K562 (cell line): ENCODE measurements at regions not wholly inside any gene's neighbourhood (a gene's known extent, or its start where the extent isn't known, plus 50 kb on each side); places are given as distances from the start of the nearest gene placed in this dataset.

Experiments used
- ATAC-seq: fragments of 200-7000 bp; cut with Tn5 transposase; 3 replicates; pipeline ENCODE4 v1.9.1; 2020; ENCODE audit warnings: moderate library complexity
- BruUV-seq: library from RNA; stranded (reverse); fragments of 400-500 nt; replicated peaks from 2 replicates; lab custom pipeline; 2021; lab: Mats Ljungman, UMichigan
- CTCF ChIA-PET: fragments of 300-600 bp; formaldehyde crosslinking; extraction: SDS; loops from one replicate; lab custom pipeline; 2021; ENCODE audit warnings: low intra/inter-chr PET ratio; lab: Yijun Ruan, JAX
- POLR2A ChIA-PET: fragments of 300-600, 350-650 bp; sonication (Branson Sonifier 250); formaldehyde crosslinking; extraction: SDS; loops from one replicate; lab custom pipeline; 2021; ENCODE audit warnings: antibody characterized with exemption, inconsistent platforms; lab: Yijun Ruan, JAX
- DNase-seq, 4 experiments: peaks; one replicate each; pipeline versions ENCODE4 v3.0.0 to v3.0.0-alpha.2; 2011 to 2018; ENCODE audit warnings: low spot score in 3 of 4, mixed read lengths in 3 of 4; ENCODE audit errors: extremely low read depth in 1 of 4
- FAIRE-seq: peaks from 2 replicates; lab custom pipeline; 2011; peaks lifted over from hg19 to GRCh38; lab: Jason Lieb, UNC
- H2AFZ ChIP-seq: 2 replicates; pipeline ENCODE4 v1.6.0; 2011; ENCODE audit warnings: low read depth, low read length, control low read depth, inconsistent platforms
- H3K27ac ChIP-seq: fragments of 200-600 bp; 3 replicates; pipeline ENCODE4 v1.8.0; 2011; ENCODE audit warnings: low read depth, mild to moderate bottlenecking, control low read depth, inconsistent platforms, low read length, moderate library complexity, mixed read lengths; ENCODE audit errors: extremely low read depth
- H3K27me3 ChIP-seq, 2 experiments: fragments of 300-600 bp in 1 of 2; 2 replicates in 1 of 2; 3 replicates in 1 of 2; pipeline versions ENCODE4 v1.6.0 to v1.8.0; 2011; ENCODE audit warnings: inconsistent platforms in 2 of 2, low read length in 2 of 2, mild to moderate bottlenecking in 1 of 2, mixed read lengths in 1 of 2, moderate library complexity in 1 of 2; ENCODE audit not compliant: control insufficient read depth in 2 of 2, insufficient read depth in 2 of 2
- H3K36me3 ChIP-seq: fragments of 300-600 bp; 3 replicates; pipeline ENCODE4 v1.8.0; 2011; ENCODE audit warnings: mild to moderate bottlenecking, low read length, inconsistent platforms; ENCODE audit not compliant: control insufficient read depth, insufficient read depth
- H3K4me1 ChIP-seq, 2 experiments: fragments of 200-600 bp in 1 of 2; replicated peaks in 1 of 2; 2 replicates in 1 of 2; 3 replicates in 1 of 2; pipeline versions ENCODE4 v1.5.1 to v1.8.0; 2011; ENCODE audit warnings: inconsistent platforms in 2 of 2, low read length in 2 of 2, mild to moderate bottlenecking in 1 of 2, mixed read lengths in 1 of 2, moderate library complexity in 1 of 2; ENCODE audit not compliant: control insufficient read depth in 2 of 2, insufficient read depth in 2 of 2
- H3K4me2 ChIP-seq: 2 replicates; pipeline ENCODE4 v1.6.1; 2011; ENCODE audit warnings: low read length, control low read depth, inconsistent platforms, mixed read lengths; ENCODE audit not compliant: insufficient read depth
- H3K4me3 ChIP-seq: fragments of 200-600 bp; sonication (generic), shearing (Covaris generic); 2 replicates; pipeline ENCODE4 v1.5.1; 2016; ENCODE audit warnings: control low read depth, inconsistent platforms
- H3K79me2 ChIP-seq: fragments of 200-600 bp; 3 replicates; pipeline ENCODE4 v1.8.0; 2011; ENCODE audit warnings: low read length, inconsistent platforms; ENCODE audit not compliant: control insufficient read depth, insufficient read depth
- H3K9ac ChIP-seq, 2 experiments: 2 replicates each; pipeline versions ENCODE4 v1.6.0 to v1.6.1; 2011; ENCODE audit warnings: low read depth in 2 of 2, low read length in 2 of 2, control low read depth in 1 of 2, inconsistent platforms in 1 of 2, mild to moderate bottlenecking in 1 of 2, mixed read lengths in 1 of 2; ENCODE audit not compliant: insufficient read depth in 1 of 2
- H3K9me1 ChIP-seq: one replicate; pipeline ENCODE4 v1.6.0; 2011; ENCODE audit warnings: inconsistent platforms, mild to moderate bottlenecking, low read length, moderate library complexity; ENCODE audit not compliant: control insufficient read depth, insufficient read depth
- H3K9me3 ChIP-seq: replicated peaks from 2 replicates; pipeline ENCODE4 v1.5.1; 2011; ENCODE audit warnings: low read depth, low read length, inconsistent platforms; ENCODE audit not compliant: control insufficient read depth, insufficient read depth
- H4K20me1 ChIP-seq: replicated peaks from 2 replicates; pipeline ENCODE4 v1.6.1; 2011; ENCODE audit warnings: low read length, inconsistent platforms, mixed read lengths; ENCODE audit not compliant: control insufficient read depth, insufficient read depth
- BACH1 ChIP-seq: fragments of 200-800 bp; sonication (Bioruptor generic); IDR thresholded peaks from 2 replicates; pipeline ENCODE4 v1.6.1; 2016; ENCODE audit warnings: missing genetic modification characterization, missing compliant biosample characterization
- C11orf30 ChIP-seq: fragments of 450-650 bp; IDR thresholded peaks from 2 replicates; pipeline ENCODE4 v1.6.1; 2016; ENCODE audit warnings: low read depth, mild to moderate bottlenecking
- CCAR2 ChIP-seq: fragments of 200-400 bp; formaldehyde crosslinking; IDR thresholded peaks from 2 replicates; pipeline ENCODE4 v1.6.1; 2017; ENCODE audit warnings: mild to moderate bottlenecking, low read depth, low read length
- ESRRB ChIP-seq: fragments of 250-450 bp; sonication (Bioruptor Pico); IDR thresholded peaks from 2 replicates; pipeline ENCODE4 v1.5.0; 2020; ENCODE audit warnings: mild to moderate bottlenecking, moderate library complexity, borderline replicate concordance
- FOS ChIP-seq: IDR thresholded peaks from 3 replicates; pipeline ENCODE4 v1.6.1; 2011; ENCODE audit not compliant: insufficient read length; ENCODE audit errors: extremely low read depth
- FOXA1 ChIP-seq: fragments of 450-650 bp; IDR thresholded peaks from 2 replicates; pipeline ENCODE4 v1.6.1; 2016; ENCODE audit warnings: mild to moderate bottlenecking, borderline replicate concordance
- HDGF ChIP-seq: fragments of 450-650 bp; IDR thresholded peaks from 2 replicates; pipeline ENCODE4 v1.6.1; 2016
- HEY1 ChIP-seq: fragments of 250-450 bp; sonication (Bioruptor Pico); IDR thresholded peaks from 2 replicates; pipeline ENCODE4 v1.5.0; 2020; ENCODE audit warnings: mild to moderate bottlenecking, moderate library complexity, borderline replicate concordance
- HIVEP1 ChIP-seq: fragments of 250-450 bp; sonication (Bioruptor Pico); IDR thresholded peaks from 2 replicates; pipeline ENCODE4 v1.4.0; 2020; ENCODE audit warnings: mild to moderate bottlenecking
- MAFK ChIP-seq: IDR thresholded peaks from 2 replicates; pipeline ENCODE4 v1.6.1; 2011; ENCODE audit warnings: low read length, improper control_type of control experiment
- NEUROD1 ChIP-seq: fragments of 150-350 bp; IDR thresholded peaks from 2 replicates; pipeline ENCODE4 v1.6.1; 2014; ENCODE audit warnings: borderline replicate concordance, low read length, low read depth; ENCODE audit not compliant: partially characterized antibody
- ZBED1 ChIP-seq: IDR thresholded peaks from 2 replicates; pipeline ENCODE4 v1.6.1; 2014
- ZFP1 ChIP-seq: fragments of 450-650 bp; formaldehyde crosslinking; IDR thresholded peaks from 2 replicates; pipeline ENCODE4 v1.4.0; 2020; ENCODE audit warnings: mild to moderate bottlenecking, mixed read lengths
- ZFPM2 ChIP-seq: fragments of 250-450 bp; sonication (Bioruptor Pico); IDR thresholded peaks from 2 replicates; pipeline ENCODE4 v1.5.1; 2022; ENCODE audit warnings: mild to moderate bottlenecking
- ZKSCAN1 ChIP-seq: fragments of 150-350 bp; IDR thresholded peaks from 2 replicates; pipeline ENCODE4 v1.6.1; 2016; ENCODE audit warnings: low read depth, low read length
- WGBS: fragments of 100-300 bp; shearing (Covaris generic); methylation state at CpG from one replicate; pipeline ENCODE4 v1.1.6; 2016; ENCODE audit warnings: low coverage, mixed read lengths; ENCODE audit not compliant: insufficient coverage; ENCODE audit errors: missing lambda C conversion rate; 5-methylcytosine and 5-hydroxymethylcytosine counted together
- in situ Hi-C: fragments of 300-500 bp; cut with MboI; formaldehyde crosslinking; loops from 4 replicates; pipeline ENCODE4 v1.15.0; 2018; ENCODE audit warnings: inconsistent platforms, mixed read lengths
- intact Hi-C: fragments of 100-400 bp; cut with micrococcal nuclease; formaldehyde crosslinking; loops from 2 replicates; pipeline ENCODE4 v1.14.2; 2022
- TF ChIP-seq, protein P1 (sequence below): sonication (generic); formaldehyde crosslinking; IDR thresholded peaks from 2 replicates; pipeline ENCODE4 v1.8.1; 2023; ENCODE audit warnings: mild to moderate bottlenecking, missing genetic modification reagents
- TF ChIP-seq, protein P2 (sequence below): fragments of 250-450 bp; sonication (Bioruptor Pico); IDR thresholded peaks from 2 replicates; pipeline ENCODE4 v1.5.0; 2021
- TF ChIP-seq, protein P3 (sequence below), 3 experiments: fragments of 200-800 bp in 1 of 3; sonication (Bioruptor generic) in 1 of 3; sonication (generic) in 1 of 3; formaldehyde crosslinking in 1 of 3; IDR thresholded peaks; 2 replicates each; pipeline versions ENCODE4 v1.6.1 to v1.8.0; 2016 to 2022; ENCODE audit warnings: mild to moderate bottlenecking in 2 of 3, missing compliant biosample characterization in 2 of 3, missing genetic modification characterization in 2 of 3, missing genetic modification reagents in 1 of 3

GRCh38 chr4:125773931-125774330 is 459.2 kb downstream of the FAT4 start:
- in situ Hi-C loops, result no loop called here
- no peaks in the 10 kb centered on the region for H3K9me1 ChIP-seq
- H3K27ac ChIP-seq, result no peak overlapping the region
- no peaks in the 10 kb centered on the region for H3K9me3 ChIP-seq
- ATAC-seq, result no peak
- H3K4me1 ChIP-seq, result no peaks in the 10 kb centered on the region
- H4K20me1 ChIP-seq, result no peaks in the 10 kb centered on the region
- intact Hi-C loops, result no loop called here
- H3K9ac ChIP-seq, result no peak overlapping the region
- H3K4me2 ChIP-seq, result no peak overlapping the region
- TF ChIP-seq ZFP1 (CRISPR knock-in tag) (no peak), ZFPM2 (no peak), C11orf30 (no peak), ZKSCAN1 (no peak), NEUROD1 (no peak), ZBED1 (no peak), FOS (no peak), HDGF (no peak), FOXA1 (no peak), HEY1 (CRISPR knock-in tag) (no peak), BACH1 (no peak), MAFK (no peak), ESRRB (no peak), HIVEP1 (CRISPR knock-in tag) (no peak), CCAR2 (no peak)
- TF ChIP-seq, protein P1, sequence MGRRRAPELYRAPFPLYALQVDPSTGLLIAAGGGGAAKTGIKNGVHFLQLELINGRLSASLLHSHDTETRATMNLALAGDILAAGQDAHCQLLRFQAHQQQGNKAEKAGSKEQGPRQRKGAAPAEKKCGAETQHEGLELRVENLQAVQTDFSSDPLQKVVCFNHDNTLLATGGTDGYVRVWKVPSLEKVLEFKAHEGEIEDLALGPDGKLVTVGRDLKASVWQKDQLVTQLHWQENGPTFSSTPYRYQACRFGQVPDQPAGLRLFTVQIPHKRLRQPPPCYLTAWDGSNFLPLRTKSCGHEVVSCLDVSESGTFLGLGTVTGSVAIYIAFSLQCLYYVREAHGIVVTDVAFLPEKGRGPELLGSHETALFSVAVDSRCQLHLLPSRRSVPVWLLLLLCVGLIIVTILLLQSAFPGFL, result no peak
- TF ChIP-seq, protein P2, sequence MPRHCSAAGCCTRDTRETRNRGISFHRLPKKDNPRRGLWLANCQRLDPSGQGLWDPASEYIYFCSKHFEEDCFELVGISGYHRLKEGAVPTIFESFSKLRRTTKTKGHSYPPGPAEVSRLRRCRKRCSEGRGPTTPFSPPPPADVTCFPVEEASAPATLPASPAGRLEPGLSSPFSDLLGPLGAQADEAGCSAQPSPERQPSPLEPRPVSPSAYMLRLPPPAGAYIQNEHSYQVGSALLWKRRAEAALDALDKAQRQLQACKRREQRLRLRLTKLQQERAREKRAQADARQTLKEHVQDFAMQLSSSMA (CRISPR knock-in tag), result no peak
- TF ChIP-seq, protein P3, sequence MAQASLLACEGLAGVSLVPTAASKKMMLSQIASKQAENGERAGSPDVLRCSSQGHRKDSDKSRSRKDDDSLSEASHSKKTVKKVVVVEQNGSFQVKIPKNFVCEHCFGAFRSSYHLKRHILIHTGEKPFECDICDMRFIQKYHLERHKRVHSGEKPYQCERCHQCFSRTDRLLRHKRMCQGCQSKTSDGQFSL (CRISPR knock-in tag; IDR thresholded peaks at IDR 0.05), result no peak
- TF ChIP-seq, protein P3 (tag; IDR thresholded peaks at IDR 0.05), result no peak
- POLR2A ChIA-PET, result no interaction called here
- no peak overlapping the region for H3K4me3 ChIP-seq
- H2AFZ ChIP-seq, result no peak overlapping the region
- H3K79me2 ChIP-seq, result no peaks in the 10 kb centered on the region
- DNase-seq, result no peak
- WGBS, result 0% methylated on average over 2 of the region's 2 CpGs
- FAIRE-seq, result no peak
- H3K36me3 ChIP-seq, result no peaks in the 10 kb centered on the region
- CTCF ChIA-PET, result no interaction called here
- no TSS peak for BruUV-seq
- H3K27me3 ChIP-seq, result no peaks in the 10 kb centered on the region
